ENCODE measurements at regions not wholly inside any gene's neighbourhood (a gene's known extent, or its start where the extent isn't known, plus 50 kb on each side); places are given as distances from the start of the nearest gene placed in this dataset.

GRCh38 chr16:8026450-8026849 lies 563.9 kb downstream of the TMEM114 start:
- TF ChIP-seq POLR2AphosphoS5 (IDR thresholded peaks at IDR 0.05; ENCODE audit: low read depth, low read length) (no peak), POLR2A (IDR thresholded peaks at IDR 0.05; ENCODE audit: low read depth, low read length) (no peak), SPI1 (IDR thresholded peaks at IDR 0.05; ENCODE audit: low read depth, low read length) (no peak), POU2F2 (IDR thresholded peaks at IDR 0.05; ENCODE audit: low read depth, low read length) (no peak), TAF1 (IDR thresholded peaks at IDR 0.05; ENCODE audit: low read depth, low read length) (no peak)

Data from GM12891 (cell line).